HuH-7.5 (cell line): ENCODE measurements at regions not wholly inside any gene's neighbourhood (a gene's known extent, or its start where the extent isn't known, plus 50 kb on each side); places are given as distances from the start of the nearest gene placed in this dataset.
"Not testable (repeated sequence)": the region's sequence is repeated elsewhere in the genome, so short reads cannot be mapped to it uniquely, and the experiment has no call there.

Source experiments
- DNase-seq: peaks from one replicate; pipeline ENCODE4 v3.0.0; 2011; ENCODE audit warnings: low spot score

GRCh38 chr20:19874040-19874727 lies 116.1 kb downstream of the RIN2 start:
- no peak for DNase-seq

DNA sequence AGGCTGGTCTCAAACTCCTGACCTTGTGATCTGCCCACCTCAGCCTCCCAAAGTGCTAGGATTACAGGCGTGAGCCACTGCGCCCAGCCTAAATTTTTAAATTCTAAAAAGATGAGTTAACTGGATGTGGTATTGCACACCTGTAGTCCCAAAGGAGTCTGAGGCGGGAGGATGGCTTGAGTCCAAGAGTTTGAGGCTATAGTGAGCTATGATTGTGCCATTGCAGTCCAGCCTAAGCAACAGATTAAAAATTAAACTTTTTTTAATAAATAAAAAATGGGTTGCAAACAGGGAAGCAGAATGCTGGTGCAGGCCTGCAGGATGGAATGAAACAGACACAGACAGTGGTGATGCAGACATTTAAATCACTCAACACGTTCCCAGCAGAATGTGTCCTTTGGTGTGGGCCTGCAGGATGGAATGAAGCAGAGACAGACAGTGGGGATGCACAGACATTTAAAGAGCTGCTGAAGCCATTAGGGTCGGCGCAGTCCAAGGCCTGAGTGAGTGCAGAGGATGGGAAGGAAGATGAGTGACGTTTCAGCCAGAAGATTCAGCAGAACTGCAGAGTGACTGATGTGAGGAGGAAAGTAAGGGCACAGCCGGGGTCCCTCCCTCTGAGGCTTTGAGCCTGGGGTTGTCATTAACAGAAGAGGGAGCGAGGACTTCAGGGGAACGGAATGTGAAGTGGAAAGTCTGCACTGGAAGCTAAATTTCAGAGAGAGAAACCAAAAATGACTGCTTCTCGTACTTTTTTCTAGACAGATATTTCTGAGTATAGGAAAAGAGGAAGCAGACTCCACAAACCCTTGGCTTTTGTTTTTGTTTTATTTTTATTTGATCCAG lies 117.5 kb downstream of the RIN2 start:
- no peak for DNase-seq

DNA sequence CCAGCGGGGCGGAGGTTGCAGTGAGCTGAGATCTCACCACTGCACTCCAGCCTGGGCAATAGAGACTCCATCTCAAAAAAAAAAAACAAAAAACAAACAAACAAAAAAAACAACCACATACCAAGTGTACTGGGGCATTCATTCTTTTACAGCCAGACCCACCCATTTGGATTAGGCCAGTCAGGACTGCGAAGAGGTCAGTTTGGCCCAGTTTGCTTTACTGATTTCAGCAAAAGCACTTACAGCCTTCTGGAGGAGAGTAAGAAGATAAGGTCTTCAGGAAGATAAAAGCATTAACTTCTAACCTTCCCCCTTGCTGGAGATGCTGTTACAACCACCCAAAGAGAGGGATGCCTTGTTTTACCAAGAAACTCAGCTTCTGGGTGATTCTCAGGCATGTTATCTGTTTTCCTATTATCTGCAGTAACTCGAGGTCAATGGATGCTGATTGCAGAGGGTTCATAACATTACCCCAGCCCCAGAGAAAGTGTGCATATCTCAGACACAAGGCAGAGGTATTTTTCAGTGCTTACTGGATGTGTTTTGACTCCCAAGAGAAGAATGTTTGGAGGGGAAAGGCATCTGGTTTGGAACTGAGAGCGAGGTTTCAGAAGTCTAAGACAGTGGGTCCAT lies 118.9 kb downstream of the RIN2 start:
- no peak for DNase-seq

DNA sequence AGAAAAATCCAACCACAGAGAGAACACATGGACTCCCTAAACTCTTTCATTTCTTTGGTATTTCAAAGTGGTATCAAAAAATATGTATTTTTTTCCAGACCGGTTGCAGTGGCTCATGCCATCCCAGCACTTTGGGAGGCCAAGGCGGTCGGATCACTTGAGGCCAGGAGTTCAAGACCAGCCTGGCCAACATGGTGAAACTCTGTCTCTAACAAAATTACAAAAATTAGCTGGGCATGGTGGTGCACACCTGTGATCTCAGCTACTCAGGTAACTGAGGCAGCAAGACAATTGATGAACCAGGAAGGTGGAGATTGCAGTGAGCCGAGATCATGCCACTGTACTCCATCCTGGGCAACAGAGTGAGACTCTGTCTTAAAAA lies 121.8 kb downstream of the RIN2 start:
- DNase-seq = not testable (repeated sequence)

DNA sequence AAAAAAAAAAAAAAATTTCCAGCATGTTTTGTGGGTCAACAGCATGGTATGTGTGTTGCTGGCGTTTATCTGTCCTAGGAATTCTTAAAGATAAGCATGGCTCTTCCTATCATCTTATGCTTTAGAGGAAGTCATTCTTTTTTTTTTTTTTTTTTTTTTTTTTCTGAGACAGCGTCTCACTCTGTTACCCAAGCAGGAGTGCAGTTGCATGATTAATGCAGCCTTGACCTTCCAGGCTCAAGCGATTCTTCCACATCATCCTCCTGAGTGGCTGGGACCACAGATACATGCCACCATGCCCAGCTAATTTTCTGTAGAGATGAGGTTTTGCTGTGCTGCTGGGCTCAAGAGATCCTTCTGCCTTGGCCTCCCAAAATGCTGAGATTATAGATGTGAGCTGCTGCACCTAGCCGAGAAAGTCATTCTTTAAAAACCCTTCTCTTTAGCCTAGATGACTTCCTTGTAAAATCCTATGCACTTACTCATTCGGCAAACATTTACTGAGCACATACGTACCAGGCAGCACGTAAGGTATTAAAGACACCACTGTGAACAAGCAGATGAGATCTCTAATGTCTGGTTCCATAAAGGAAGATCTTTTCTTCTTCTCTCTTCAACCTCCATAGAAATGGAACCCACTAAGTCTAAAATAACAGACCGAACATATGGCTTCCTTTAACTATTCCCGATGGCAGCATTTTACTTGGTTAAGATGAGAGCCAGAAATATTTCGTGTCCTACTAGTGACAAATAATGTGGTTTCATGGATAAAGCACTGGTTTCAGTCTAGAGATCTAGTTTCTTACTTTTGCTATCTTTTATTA lies 122.4 kb downstream of the RIN2 start:
- DNase-seq = no peak

DNA sequence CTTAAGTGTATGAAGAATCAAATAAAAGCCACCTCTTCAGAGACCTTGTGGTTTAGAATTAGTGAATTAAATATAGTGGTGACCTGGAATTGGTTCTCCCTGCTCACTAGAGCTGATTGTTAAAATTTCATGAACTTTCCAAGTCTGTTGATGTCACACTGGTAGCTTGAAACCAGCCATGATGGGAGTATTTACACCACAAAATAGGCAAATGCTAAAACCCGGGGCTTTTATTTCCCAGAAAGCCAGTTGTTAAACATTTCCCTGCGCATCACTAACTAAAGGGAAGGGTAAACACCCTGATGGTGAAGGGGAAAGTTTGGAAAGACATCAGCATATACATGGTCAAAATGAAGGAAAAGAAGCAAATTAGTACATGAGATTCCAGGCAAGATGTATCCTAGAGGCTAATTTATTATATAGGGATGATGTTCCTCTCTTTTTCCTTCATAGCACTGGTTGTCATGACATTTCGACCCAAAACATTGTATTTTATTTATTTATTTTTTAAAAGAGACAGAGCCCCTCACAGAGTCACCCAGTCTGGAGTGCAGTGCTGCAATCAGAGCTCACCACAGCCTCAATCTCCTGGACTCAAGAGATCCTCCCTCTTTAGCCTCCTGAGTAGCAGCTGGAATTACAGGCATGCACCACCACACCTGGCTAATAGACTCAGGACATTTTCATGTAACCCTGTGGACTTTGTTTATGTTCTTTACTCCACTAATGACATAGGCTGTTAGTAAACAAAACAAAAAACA lies 123.2 kb downstream of the RIN2 start:
- no peak for DNase-seq

DNA sequence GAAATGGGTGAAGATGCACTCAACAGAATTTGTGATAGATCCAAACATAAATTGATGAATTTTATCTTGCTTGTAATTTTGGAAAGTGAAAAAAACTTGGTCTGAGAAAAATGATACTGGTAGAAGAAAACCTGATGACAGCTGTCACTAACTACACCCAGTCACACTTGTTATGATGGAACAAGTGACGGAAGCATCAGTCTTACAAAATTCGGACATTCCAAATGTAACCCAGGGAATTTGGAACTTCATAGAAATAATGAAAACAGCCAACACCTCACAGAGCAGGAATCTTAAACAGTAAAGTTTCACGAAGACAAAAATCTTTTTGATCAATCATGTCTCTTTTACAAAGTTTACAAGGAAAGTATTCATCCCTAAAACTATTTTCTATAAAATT lies 123.9 kb downstream of the RIN2 start:
- DNase-seq = no peak

DNA sequence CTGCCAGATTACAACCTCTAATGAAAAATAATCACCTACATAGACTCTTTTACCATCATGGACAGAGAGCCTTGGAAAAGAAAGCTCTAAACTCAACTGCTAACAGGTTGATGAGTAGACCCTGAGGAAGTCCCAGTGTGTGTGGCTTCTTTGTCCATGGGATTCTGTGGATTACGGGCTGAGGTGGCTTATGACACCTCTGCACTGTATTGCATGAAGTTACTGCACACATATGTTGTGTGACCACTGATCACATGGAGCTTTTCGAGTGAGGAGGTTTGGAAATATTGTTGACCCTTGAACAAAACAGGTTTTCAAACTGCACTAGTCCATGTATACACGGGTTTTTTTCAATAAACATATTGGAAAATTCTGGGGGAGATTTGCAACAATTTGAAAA lies 124.4 kb downstream of the RIN2 start:
- DNase-seq = no peak

GRCh38 chr20:19883501-19883900 lies 125.4 kb downstream of the RIN2 start:
- DNase-seq = no peak

DNA sequence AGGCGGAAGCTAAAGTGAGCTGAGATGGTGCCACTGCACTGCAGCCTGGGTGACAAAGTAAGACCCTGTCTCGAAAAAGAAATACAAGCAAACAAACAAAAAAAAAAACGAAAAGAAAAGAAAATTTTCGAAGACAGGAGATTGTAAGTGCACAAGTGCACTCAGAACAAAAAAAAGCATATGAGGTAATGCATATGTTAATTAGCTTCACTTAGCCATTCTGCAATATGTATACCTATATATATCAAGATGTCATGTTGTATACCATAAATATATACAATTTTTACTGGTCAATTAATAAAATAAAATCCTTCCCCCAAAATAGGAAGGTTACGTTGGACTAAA lies 127.5 kb downstream of the RIN2 start:
- DNase-seq = no peak

DNA sequence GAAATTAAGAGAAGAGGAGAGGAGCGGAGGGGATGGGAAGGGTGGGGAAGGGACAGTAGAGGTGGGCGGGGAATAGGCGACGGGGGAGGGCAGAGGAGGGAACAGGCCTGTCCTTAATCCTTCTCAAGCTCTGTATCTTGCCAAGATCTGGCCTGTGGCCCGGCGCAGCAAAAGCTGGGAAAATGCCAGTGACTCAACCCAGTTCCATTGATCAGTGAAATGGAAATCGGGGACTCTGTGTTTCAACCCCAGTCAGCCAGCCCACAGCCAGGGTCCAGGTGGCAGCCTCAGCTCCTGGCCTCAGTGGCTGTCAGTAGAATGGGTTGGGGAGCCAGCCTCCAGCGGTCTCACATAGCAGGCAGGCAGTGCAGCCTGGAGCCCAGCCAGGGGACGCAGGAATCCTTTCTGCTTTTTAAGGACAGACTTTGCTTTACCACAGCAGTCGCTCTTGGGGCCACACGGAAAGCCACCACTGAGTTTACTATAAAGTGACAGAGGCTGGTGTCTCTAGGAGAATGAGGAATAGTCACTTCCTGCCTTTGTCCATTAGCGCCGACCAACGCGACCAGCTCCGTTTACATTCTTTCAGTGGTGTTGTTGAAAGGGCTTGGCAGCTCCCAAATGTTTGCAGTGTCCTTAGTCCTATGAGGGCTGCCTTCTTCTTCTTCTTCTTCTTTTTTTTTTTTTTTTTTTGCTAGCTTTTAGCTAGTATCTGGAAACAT lies 128.0 kb downstream of the RIN2 start:
- DNase-seq = no peak

GRCh38 chr20:19886661-19887288 lies 128.7 kb downstream of the RIN2 start:
- no peak for DNase-seq

DNA sequence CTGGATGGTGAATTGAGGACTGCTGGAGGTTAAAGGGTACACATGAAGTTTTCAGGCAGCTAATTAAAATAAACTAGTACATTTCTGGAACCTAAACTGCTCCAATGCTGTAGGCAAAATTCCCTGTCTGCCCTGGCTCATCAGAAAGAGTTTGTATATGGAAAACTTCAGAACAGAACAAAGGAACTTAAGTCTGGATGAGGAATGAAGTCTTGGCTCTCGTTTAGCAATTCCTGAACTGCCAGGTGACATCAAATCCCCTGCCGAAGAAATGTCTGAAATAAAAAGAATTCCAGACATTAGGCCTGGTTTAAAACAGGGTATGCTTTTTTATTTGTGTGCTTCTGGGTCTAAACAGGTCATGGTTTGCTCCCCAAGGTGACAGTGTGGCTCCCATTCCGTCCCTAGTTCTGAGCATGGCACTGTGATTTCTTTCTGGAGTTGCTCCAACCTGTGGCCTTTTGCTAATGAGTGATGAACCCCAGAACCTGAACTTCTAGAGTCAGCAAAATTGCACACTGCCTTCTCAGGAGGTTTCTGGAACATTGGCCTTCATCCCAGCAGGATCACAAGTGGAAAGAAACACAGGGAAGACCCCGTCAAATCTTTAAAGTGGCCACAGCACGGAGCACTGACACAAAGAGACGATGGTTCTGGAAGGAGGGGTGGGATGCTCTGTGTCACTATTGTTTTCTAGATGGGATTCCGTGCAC lies 129.4 kb upstream of the NAA20 start:
- DNase-seq = no peak

DNA sequence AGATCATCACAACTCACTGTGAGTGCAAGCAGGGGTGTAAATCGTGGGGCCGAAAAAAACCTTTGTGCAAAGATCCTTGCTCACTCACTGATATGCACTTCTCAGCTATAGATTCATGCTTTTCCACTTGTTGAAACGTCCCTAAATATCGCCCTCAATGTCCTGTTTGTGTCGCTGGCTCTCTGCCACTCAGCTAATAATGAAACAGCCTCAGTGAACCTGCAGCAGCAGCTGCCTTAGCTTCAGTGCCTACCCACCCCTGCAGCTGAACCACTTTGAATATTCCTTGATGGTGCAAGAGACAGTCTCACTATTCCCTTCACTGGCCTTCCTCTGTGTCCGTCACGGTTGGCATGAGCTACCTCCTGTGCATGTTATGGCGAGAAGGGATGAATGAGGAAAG lies 128.9 kb upstream of the NAA20 start:
- no peak for DNase-seq

GRCh38 chr20:19889011-19889953 lies 127.9 kb upstream of the NAA20 start:
- no peak for DNase-seq

- DNase-seq = no peak
Measured at GRCh38 chr20:19890445-19891051, 126.6 kb upstream of the NAA20 start.

DNA sequence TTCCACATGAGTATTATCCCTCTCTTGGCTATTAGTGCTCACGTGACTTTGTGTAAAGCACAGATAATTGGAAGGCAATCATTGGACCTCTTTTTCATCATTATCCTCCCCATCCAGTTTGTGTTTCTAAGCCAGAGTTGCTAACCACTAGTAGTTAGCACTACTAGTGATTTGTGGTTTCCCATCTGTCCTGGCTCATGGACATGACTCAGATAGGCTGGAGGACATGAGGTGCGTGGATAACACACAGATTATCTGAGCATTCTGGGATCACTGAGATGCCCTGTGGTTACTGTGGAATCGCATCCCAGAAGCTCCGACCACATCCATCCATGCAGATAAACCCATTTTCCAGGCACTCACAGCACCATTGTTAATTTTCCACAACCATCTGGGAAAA lies 123.8 kb upstream of the NAA20 start:
- no peak for DNase-seq

GRCh38 chr20:19895761-19896160 lies 121.4 kb upstream of the NAA20 start:
- no peak for DNase-seq
